NCI-H510A (cell line): ENCODE measurements at regions not wholly inside any gene's neighbourhood (a gene's known extent, or its start where the extent isn't known, plus 50 kb on each side); places are given as distances from the start of the nearest gene placed in this dataset.
"Not testable (repeated sequence)": the region's sequence is repeated elsewhere in the genome, so short reads cannot be mapped to it uniquely, and the experiment has no call there.

Experiments
- DNase-seq: peaks from one replicate; lab custom pipeline; 2025; lab: John Stamatoyannopoulos, UW

DNA sequence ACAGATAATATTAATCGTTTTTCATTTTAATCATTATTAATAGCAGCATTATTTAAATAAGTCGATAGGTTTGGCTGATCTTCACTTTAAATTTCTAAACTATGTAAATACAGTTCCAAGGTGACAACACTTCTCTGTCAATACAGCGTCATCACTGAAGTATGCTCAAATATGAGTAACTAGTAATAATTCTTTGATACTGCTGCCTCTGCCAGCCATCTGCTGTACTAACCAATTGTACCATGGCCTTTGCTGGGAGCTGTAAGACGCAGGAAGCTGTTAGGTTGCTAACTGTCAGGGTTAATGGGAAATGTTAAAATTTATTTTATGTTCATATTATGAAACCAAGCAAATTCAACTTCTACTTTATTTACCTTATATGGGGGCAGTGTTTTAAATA is 1650.5 kb upstream of the LRRTM3 start:
- DNase-seq, result no peak

DNA sequence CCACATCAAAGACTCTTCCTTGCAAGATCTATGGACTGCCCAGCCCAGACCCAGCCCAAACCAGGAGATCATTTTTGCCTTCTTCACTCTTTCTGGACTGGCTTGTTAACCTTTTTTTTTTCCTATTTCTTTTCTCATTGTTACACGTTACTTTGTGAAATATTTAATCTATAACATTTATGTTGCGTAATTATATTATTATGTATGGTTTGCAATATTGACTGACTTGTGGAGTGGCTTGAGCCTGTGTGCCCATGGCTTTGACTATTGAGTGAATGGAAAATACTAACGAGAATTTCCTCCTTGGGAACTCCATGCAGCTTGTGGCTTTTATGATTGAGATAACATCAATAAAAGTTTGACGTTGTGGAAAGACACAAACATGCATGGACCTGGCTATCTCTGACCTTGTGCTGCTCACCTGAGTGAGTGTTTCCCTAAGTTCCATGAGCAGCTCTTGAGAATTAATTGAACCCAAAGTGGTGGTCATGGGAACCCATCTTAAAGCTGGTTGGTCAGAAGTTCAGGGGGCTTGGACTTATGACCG is 1641.3 kb upstream of the LRRTM3 start:
- DNase-seq, result no peak

DNA sequence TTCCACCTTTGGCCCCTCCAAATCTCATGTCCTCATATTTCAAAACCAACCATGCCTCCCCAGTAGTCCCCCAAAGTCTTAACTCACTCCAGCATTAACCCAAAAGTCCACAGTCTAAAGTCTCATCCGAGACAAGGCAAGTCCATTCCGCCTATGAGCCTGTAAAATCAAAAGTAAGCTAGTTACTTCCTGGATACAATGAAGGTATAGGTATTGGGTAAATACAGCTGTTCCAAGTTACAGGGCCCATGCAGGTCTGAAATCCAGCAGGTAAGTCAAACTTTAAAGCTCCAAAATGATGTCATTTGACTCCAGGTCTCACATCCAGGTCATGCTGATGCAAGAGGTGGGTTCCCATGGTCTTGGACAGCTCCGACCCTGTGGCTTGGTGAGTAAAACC is 1640.1 kb upstream of the LRRTM3 start:
- not testable (repeated sequence) for DNase-seq

DNA sequence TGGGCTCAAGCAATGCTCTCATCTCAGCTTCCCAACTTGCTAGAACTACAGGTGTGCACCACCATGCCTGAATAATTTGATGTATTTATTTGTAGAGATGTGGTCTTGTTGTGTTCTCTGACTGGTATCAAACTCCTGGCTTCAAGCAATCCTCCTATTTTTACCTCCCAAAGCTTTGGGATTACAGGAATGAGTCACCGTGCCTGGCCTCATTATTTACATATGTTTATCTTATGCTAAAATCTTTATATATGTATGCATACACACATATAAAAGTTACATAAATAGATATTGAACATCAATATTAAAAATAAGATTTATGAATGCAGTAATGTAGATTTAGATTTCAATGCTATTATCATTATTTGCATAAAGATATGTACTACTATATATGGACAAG is 1634.5 kb upstream of the LRRTM3 start:
- DNase-seq, result no peak

DNA sequence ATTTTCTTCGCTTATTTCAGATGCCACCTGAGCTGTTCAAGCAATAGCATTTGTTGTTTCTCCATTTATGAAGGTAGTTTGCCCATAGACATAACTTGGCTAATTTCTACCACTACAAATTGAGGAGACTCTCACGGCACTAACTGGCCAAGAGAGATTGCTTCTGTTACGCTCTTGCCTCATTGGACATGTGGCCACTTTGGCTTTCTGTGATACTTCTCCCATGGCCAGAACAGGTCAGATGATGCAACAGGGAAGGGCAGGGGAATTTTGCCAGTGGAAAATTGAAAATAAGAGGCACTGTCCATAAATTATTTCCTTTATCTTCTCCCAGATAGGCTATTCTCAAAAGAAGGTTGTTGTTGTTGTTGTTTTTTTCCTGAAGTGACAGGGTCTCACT is 1633.3 kb upstream of the LRRTM3 start:
- DNase-seq, result no peak

DNA sequence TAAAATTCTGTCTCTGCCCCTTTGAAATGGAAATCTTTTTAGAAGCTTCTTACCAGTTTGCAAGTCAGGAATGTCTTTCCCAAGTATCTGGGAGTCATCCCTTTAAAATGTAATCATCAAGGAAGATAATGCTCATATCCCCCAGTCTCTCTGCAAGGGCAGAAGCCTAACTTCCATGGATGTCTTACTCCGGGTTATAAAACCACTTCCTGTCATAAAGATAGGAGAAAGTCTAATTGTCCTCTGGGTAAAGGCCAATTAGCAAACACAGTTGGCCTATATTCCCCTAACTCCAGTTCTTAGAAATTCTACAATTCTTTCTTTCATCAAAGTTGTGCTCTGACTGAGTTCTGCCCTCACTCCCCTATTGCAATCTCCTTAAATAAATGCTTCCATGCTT is 1631.5 kb upstream of the LRRTM3 start:
- no peak for DNase-seq

DNA sequence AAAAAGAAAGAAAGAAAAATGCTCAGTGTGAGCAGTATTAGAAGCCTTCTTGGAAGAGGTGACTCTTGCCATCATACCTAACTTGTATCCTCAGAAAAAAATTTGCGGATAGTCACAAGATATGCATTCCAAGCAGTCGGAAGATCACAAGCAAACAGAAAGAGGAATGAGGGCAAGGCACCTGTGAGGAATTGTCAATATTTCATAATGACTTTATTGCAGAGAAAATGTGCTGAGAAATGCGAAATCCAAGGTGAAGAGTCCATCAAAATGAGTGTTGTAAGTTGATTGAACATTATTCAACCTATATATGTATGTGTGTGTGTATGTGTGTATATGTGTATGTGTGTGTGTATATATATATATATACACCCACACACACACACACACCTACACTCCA is 1624.7 kb upstream of the LRRTM3 start:
- DNase-seq, result no peak

DNA sequence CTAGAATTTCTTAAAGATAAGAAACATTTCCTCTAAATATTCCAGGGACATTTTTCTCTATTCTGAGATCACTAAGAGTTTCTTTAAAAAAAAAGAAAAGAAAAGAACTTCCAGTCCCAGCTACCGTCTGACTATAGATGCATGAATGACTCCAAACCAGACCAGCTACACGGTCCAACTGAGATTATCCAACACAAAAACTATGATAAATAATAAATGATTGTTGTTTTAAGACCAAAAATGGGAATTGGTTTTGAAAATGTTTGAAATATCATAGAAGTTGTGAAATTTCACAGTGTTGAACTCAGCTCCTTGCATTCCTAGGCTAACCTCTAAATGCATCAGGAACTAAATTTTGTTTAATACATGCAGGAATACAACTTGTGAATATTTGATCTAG is 1619.6 kb upstream of the LRRTM3 start:
- DNase-seq, result no peak

DNA sequence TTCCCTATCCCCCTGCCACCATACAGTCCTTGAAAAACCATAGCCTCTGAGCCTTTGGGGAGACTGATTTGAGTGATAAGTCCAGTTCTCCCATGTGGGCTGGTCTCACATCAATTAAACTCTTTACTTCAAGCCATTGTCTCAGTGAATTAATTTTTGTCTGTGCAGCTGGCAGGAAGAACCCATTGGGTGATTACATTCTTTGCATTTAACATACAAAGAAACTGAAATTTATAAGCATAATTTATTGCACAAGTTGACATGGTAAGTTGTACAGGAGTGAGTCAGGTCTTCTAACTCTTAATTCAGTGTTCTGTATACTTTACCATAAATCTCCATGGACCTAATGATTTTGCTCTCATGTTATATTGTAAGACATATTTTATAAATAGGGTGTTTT is 1613.0 kb upstream of the LRRTM3 start:
- DNase-seq, result no peak

DNA sequence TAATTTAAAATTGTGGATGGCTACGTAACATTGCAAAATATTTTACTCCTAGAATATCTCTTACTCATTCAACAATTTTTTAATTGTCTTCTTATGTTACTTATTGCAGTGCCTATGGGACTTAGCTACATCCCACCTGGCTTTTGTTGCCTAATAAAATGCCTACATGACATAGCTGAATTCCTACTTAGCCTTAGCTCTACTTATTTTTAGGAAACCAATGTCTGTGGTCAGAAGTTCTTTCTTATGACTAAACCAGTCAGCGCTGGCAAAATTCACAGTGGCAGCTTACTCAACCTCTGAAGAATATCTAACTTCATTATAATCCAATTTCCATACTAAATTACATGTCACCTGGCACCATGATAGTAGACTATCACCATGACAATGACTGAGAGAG is 1612.4 kb upstream of the LRRTM3 start:
- no peak for DNase-seq

DNA sequence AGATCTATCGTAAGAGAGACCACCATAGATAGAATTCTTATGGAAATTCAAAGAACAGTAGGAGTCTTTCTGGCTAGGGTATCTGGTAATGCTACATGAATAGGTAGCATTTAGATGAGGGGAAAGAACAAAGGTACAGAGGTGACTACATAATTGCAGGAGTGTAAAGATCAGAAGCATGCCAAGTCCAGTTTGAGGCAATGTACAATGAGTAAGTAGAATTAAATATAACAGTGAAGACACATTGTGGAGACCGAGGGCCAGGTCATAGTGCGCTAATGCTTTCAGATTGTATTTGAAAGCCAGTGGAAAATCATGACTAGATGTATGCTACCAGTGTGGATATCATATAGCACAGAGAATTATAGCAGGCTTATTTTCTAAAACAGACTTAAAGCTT is 1611.6 kb upstream of the LRRTM3 start:
- DNase-seq, result no peak

DNA sequence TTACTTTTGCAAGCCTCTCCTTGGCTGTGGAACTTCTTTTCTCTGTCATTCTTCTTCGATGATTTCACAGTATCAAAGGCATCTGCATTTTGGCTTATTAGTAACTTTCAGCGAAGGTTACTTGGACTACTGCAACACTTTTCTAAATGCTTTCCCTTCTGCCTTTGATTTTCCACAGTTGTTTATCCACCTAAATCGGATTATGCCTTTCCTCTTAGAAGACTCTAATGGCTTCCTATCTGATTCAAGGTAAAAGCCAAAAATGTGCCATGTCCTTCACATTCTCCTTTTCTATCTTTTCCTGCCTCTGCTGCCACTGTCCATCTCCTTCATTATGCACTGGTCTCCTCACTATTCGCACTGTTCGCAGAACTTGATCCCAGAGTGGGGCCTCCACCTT is 1606.3 kb upstream of the LRRTM3 start:
- DNase-seq, result no peak

DNA sequence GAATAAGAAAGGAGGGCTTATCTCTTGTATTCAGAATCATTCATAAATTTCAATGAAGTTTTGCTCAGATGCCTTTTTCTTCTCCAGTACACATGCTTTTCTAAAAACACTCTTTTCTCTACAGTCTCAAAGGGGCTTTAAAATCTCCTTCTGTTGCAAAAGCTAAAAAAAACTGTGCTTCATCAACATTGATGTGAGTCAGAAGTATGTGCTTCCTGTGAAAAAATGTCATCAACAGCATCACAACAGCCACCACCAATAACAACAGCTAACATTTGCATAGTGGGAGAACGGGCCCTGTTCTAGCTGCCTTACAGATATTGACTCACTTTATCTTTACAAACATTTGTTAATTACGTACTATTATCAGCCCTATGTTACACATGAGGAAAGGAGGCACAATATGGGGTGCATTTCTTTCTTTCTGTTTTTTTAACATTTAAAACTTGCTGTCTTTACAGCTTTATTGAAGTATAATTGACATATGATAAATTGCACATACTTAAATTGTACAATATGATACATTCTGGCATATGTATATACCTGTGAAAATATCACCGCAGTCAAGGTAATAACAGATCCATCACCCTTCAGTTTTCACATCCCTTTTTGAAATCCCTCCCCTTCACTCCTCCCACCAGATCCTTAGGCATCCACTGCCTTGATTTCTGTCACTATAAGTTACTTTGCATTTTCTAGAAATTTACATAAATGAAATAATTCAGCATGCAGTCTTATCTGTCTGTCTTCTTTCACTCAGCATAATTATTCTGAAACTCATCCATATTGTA is 1605.4 kb upstream of the LRRTM3 start:
- no peak for DNase-seq

DNA sequence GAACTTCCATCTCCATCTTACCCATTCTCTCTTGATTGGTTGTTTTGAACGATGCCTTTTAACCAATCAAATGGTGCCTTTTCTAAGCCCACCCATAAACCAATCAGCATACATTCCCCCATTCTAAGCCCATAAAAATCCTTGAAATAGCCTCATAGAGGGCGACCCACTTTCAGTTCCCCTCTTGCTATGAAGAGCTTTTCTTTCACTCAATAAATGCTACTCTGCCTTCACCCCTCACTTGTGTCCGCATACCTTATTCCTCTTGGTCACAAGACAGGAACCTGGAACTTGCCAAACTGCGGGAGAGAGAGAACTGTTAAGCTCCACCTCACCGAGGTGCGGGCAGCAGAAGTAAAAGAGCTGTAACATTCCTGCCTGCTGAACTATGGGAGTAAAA is 1602.0 kb upstream of the LRRTM3 start:
- no peak for DNase-seq

DNA sequence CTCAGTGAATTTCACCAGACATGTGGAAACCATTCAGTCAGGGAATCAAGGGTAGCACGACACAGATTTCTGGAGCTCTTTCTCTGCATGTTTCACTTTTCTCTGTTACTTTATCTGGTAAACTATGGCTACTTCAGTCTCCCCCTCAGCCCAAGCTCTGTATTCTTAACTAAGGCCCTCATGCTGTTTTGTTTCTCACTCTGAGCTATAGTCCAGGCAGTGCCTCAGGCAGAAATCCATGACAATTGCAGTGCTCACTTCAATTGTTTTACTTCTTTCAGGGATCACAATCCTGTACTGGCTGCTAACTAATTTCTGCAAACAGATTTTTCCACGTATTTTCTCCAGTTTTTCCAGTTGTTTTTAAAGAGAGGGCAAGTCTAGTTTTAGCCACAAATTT is 1599.9 kb upstream of the LRRTM3 start:
- DNase-seq, result no peak

DNA sequence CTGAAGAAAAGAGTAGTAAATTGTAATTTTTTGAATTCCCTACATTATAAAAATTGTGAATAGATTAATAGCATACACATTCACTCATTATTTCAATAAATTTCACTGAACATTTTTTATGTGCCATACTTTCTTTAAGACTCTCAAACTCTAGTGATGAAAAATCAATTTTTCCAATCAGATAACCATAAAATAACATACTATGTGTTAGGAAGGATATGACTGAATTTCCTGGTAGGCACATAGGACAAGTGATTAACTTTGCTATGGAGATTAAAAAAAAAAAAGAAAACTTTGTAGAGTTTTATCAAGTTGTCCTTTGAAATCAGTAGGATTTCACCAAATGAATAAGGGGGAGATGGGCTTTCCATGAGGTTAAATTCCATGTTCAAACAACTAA is 1597.3 kb upstream of the LRRTM3 start:
- DNase-seq, result no peak

DNA sequence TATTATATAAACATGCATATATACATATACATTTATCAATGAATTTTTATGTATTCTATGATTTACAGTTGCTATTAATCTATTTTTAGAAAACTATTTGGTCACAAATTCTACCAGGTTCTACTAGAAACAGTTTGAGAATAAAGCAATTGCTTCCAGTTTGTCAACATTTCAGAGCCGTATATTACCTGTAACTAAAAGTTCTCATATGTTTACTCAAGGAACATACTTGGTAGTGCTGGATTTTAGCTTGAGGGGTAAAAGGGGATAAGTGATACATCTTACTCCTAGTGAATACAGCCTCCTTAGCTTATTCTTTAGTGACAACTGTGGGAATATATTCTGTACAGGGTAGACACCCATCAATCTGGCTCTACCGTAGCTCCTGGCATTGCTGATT is 1590.5 kb upstream of the LRRTM3 start:
- DNase-seq, result no peak

DNA sequence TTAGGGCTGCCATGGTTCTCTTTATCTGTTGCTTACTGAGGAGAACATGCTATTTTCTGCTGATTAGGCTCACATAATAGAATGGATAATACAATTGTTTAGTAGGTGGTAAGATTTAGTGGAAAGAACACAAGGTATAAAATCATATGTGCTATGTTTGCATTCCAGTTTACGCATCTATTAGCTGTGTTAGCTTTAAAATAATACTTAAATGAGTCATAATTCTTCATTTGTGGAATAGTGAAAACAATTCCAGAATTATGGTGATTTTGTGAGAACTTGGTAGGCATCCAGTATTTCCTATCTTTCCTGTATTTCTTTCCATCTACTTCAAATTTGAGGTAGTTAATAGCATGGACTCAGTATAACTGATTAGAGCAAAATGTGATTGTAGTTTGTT is 1585.5 kb upstream of the LRRTM3 start:
- no peak for DNase-seq

DNA sequence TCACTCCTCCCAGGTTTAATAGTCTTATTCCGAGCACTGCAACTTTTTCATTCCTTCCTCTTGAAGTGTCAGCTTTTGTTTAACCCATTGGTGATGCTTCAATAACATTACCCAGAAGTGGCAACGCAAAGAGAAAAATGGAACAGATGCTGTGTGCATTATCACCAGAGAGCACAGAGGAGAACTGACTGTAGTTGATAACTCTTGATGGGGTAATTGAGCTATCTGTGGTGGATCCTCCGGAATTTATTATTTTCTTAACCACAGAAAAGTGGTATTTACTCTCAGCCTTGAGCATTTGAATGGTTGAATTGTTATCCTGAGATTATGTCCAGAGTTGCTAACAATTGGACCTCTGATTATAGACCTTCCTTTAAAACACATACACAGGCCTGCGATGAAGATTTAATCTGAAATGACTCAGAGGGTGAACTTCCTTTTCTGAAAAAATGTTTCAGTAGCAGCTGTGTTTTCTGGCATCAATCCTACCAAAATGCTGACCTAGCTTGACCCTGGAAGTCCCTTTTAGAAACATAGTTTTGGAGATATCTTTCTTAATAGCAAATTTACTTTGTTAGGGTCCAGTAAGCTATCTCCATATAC is 1584.4 kb upstream of the LRRTM3 start:
- no peak for DNase-seq

DNA sequence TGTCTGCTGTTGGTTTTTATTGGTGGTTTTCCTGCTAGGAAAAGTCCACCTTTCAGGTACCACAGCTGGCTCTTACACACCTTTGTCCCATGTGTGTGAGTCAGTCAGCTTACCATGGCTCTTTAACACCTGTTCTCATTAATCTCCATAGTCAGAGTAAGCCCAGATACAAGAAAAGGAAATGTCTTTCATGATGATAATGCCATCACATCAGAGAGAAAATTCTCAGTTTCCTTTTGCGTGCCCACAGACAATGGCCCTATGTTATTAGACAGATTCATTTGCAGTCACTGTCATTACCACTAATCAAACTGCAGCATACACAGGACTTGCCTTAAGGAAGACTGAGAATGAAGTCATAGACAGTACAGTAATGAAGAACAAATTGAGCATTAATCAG is 1583.6 kb upstream of the LRRTM3 start:
- no peak for DNase-seq

DNA sequence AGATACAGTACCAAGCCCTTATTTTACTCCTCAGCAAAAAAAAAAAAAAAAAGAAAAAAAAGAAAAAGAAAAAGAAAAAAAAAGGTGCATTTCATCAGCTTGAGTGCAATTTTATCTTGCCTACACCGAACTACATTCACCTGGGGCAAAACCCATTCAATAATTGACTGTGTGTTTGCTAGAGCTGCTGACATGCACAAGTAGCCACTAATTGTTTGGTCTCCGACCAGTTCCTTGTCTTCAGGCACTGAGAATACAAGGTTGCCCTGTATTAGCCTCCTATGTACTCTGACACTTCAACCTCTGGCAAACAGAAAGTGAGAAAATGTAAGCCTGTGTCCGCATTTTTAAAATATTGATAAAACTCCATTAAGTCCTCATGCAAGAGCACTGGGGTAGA is 1579.4 kb upstream of the LRRTM3 start:
- no peak for DNase-seq

DNA sequence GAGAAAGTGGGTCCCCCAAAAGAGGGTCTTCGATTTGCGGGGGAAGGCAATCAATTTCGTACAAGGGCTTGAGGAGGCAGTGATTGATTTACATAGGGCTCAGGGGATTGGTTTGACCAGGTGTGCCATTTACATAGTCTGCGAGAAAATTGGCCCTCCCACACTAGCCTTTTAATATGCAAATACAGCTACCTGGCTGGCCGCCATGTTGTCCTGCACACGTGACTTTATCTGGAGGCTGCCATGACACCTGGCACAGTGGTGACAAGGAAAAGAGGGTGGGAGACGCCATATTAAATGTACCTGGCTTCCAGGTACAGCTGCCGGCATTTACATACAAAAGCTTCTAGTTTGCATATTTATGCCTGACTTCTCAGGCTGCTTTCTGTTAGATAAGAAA is 1577.2 kb upstream of the LRRTM3 start:
- no peak for DNase-seq

DNA sequence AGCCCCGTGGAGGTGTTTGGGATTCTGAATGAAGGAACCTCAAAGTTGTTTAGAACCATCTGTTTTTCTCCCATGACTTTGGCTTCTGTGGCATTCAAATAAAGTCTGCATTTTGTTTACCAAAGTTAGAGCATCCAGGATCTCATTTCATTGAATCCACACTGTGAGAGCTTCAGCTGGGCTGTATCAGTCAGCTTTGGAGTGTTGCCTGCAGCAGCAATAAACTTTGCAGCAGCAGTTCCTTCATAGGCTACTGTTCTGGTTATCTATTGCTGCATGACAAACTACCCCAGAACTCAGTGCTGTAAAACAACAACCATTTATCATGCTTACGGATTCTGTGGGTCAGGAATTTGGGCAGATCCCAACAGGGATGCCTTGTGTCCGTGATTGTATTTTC is 1575.2 kb upstream of the LRRTM3 start:
- no peak for DNase-seq

DNA sequence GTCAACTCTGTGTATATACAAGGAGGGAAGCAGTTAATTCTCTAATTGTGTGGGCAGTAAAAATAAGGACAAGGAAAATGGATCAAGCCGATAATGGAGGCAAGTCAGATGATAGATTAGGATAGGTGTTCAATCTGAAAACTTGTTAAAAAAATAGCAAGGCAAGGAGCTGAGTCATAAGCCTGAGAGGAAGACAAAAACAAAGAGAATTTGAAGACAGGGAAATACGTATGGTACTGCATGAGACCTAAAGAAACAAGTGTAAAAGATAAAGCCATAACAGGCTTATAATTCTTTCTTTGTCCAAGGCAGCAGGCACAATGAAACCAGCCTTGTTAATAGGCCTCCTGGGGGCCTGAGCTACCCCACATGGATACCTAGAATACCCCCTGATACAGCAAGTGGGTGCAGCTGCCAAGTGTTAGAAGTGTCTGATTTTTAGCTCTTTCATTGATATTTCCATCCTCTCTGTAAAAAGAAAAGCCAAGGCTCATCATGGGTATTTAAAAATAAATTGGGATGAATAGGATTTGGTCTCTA is 1570.6 kb upstream of the LRRTM3 start:
- no peak for DNase-seq
